Type B pancreatic cell (in vitro differentiated cells): ENCODE measurements at regions not wholly inside any gene's neighbourhood (a gene's known extent, or its start where the extent isn't known, plus 50 kb on each side); places are given as distances from the start of the nearest gene placed in this dataset.
"Not testable (repeated sequence)": the region's sequence is repeated elsewhere in the genome, so short reads cannot be mapped to it uniquely, and the experiment has no call there.

Experiments used
- DNase-seq: peaks from one replicate; pipeline ENCODE4 v3.0.0; 2021; ENCODE audit warnings: mixed read lengths; ENCODE audit not compliant: unreplicated experiment; ENCODE audit errors: extremely low spot score
- H3K27ac Mint-ChIP-seq: 2 replicates; pipeline ENCODE4 v1.8.0; 2021; ENCODE audit warnings: mild to moderate bottlenecking, mixed read lengths
- H3K27me3 Mint-ChIP-seq: 2 replicates; pipeline ENCODE4 v1.8.0; 2021; ENCODE audit warnings: mixed read lengths
- H3K36me3 Mint-ChIP-seq: 2 replicates; pipeline ENCODE4 v1.8.0; 2021; ENCODE audit warnings: mixed read lengths
- H3K4me1 Mint-ChIP-seq: one replicate; pipeline ENCODE4 v1.8.0; 2021; ENCODE audit warnings: mixed read lengths; ENCODE audit not compliant: unreplicated experiment
- H3K4me3 Mint-ChIP-seq: 2 replicates; pipeline ENCODE4 v1.8.0; 2021; ENCODE audit warnings: mild to moderate bottlenecking, mixed read lengths
- H3K9me3 Mint-ChIP-seq: 2 replicates; pipeline ENCODE4 v1.8.0; 2021; ENCODE audit warnings: mixed read lengths
- CTCF ChIP-seq: fragments of 200-600 bp; sonication (generic); conservative IDR thresholded peaks from 2 replicates; pipeline ENCODE4 v1.5.0; 2021; ENCODE audit warnings: antibody characterized with exemption, mild to moderate bottlenecking

DNA sequence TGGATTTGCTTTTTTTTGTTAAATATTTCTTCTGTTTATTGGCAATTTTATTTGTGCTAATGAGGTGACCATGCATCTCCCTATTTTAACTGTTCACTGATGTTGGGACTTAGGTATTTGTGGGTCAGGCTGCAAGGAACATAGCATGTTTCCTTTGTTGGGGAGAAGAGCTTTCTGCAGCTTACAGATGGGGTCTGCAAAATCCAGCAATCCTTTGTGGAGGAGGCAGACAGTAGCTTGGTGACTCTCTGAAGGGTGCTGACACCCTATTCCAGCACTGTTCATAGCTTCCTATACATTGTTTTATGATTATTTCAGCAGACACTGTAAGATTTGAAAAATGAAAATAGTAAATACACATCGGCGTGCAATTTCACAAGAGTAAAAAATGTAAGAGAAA is 491.7 kb downstream of the RAPGEF2 start:
- no peak for DNase-seq
- Mint-ChIP-seq H3K27ac (no peak overlapping the region), H3K27me3 (no peaks in the 10 kb centered on the region), H3K4me3 (no peak overlapping the region), H3K4me1 (peaks cover 4% of the 10 kb centered on the region), H3K36me3 (no peaks in the 10 kb centered on the region), H3K9me3 (no peaks in the 10 kb centered on the region)
- TF ChIP-seq CTCF, result no peak

DNA sequence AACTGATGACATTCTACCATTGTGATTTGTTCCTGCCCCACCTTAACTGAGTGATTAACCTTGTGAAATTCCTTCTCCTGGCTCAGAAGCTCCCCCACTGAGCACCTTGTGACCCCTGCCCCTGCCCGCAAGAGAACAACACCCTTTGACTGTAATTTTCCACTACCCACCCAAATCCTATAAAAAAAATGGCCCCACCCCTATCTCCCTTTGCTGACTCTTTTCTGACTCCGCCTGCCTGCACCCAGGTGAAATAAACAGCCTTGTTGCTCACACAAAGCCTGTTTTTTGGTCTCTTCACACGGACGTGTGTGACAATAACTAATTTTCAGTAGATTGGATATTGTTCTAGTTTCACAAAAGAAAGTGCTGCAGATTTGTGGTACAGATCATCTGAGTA is 492.2 kb downstream of the RAPGEF2 start:
- H3K36me3 Mint-ChIP-seq, H3K4me3 Mint-ChIP-seq, H3K27me3 Mint-ChIP-seq, H3K9me3 Mint-ChIP-seq, DNase-seq, H3K4me1 Mint-ChIP-seq: not testable (repeated sequence)
- peak overlapping the region; percentile 40 for H3K27ac Mint-ChIP-seq

- no peaks in the 10 kb centered on the region for H3K9me3 Mint-ChIP-seq
- no peak for DNase-seq
Measured at GRCh38 chr4:159598602-159599001, 495.7 kb downstream of the RAPGEF2 start.

DNA sequence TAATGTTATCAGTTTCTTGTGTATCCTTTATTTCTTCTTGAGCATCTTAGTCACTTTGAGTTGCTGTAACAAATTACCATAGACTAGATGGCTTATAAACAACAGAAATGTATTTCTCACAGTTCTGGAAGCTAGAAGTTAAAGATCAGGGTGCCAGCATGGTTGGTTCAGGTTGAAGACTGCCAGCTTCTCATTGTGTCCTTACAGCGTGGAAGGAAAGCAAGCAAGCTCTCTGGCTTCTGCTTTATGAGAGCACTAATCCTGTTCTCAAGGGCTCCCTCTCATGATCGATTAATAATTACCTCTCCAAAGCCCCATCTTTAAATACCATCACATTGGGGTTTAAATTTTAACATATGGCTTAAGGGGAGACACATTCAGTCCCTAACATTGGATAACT is 497.2 kb downstream of the RAPGEF2 start:
- H3K9me3 Mint-ChIP-seq, result no peaks in the 10 kb centered on the region
- H3K4me1 Mint-ChIP-seq, result no peaks in the 10 kb centered on the region
- no peaks in the 10 kb centered on the region for H3K36me3 Mint-ChIP-seq
- DNase-seq, result no peak
- no peak for TF ChIP-seq CTCF
- H3K27me3 Mint-ChIP-seq, result no peaks in the 10 kb centered on the region
- no peak overlapping the region for H3K27ac Mint-ChIP-seq
- H3K4me3 Mint-ChIP-seq, result no peak overlapping the region

More at GRCh38 chr4:159598602-159599001, 495.7 kb downstream of the RAPGEF2 start:
- no peak overlapping the region for H3K27ac Mint-ChIP-seq
- no peak overlapping the region for H3K4me3 Mint-ChIP-seq
- no peaks in the 10 kb centered on the region for H3K36me3 Mint-ChIP-seq
- H3K27me3 Mint-ChIP-seq, result no peaks in the 10 kb centered on the region
- no peaks in the 10 kb centered on the region for H3K4me1 Mint-ChIP-seq
- no peak for TF ChIP-seq CTCF

- no peaks in the 10 kb centered on the region for H3K9me3 Mint-ChIP-seq
- H3K36me3 Mint-ChIP-seq, result no peaks in the 10 kb centered on the region
- no peaks in the 10 kb centered on the region for H3K4me1 Mint-ChIP-seq
Measured at GRCh38 chr4:159604781-159605180, 501.9 kb downstream of the RAPGEF2 start.

DNA sequence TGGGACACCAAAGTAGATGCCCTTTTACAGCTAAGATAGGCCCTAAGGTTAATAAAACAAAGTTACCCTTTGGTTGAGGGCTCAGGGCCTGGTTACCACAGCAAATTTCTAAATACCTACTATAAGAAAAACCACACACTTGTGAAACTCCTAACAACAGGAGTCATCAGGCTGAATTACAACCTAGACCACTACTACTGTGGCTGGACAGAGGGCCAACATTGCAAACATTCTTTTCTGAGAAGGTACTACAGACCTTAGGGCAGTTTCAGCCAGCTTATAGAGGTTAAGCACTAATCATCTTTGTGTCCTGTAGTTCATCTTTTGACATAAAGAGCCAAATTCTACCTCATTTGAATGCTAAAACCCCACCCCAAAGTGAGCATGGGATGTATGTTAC is 504.0 kb downstream of the RAPGEF2 start:
- Mint-ChIP-seq H3K36me3 (no peaks in the 10 kb centered on the region), H3K27ac (no peak overlapping the region), H3K27me3 (no peaks in the 10 kb centered on the region), H3K9me3 (no peaks in the 10 kb centered on the region), H3K4me3 (no peak overlapping the region), H3K4me1 (no peaks in the 10 kb centered on the region)
- no peak for DNase-seq
- no peak for TF ChIP-seq CTCF

More at GRCh38 chr4:159604781-159605180, 501.9 kb downstream of the RAPGEF2 start:
- no peaks in the 10 kb centered on the region for H3K27me3 Mint-ChIP-seq
- no peak overlapping the region for H3K27ac Mint-ChIP-seq
- no peak for DNase-seq
- TF ChIP-seq CTCF, result no peak
- no peak overlapping the region for H3K4me3 Mint-ChIP-seq
